HCT116 (cell line): ENCODE measurements at regions not wholly inside any gene's neighbourhood (a gene's known extent, or its start where the extent isn't known, plus 50 kb on each side); places are given as distances from the start of the nearest gene placed in this dataset.

Experiments used
- CEBPB ChIP-seq: IDR thresholded peaks from 2 replicates; pipeline ENCODE4 v1.6.1; 2012; ENCODE audit warnings: low read depth
- YY1 ChIP-seq: IDR thresholded peaks from 2 replicates; pipeline ENCODE4 v1.6.1; 2011; ENCODE audit warnings: low read length, low read depth, moderate library complexity, mild to moderate bottlenecking; ENCODE audit not compliant: insufficient replicate concordance; ENCODE audit errors: extremely low read depth

- TF ChIP-seq CEBPB, result no peak
- TF ChIP-seq YY1, result no peak
Observed at GRCh38 chr1:87553511-87553910, 224.8 kb downstream of the LMO4 start.
